A549 (cell line): ENCODE measurements at regions not wholly inside any gene's neighbourhood (a gene's known extent, or its start where the extent isn't known, plus 50 kb on each side); places are given as distances from the start of the nearest gene placed in this dataset.

Experiments used
- ATAC-seq, 2 experiments: fragments of 200-7000 bp in 1 of 2; fragments of >200 bp in 1 of 2; cut with Nextera tagmentation in 1 of 2; cut with Tn5 transposase in 1 of 2; 3 replicates each; pipeline versions ENCODE4 v1.8.0 to v1.9.1; 2018 to 2020; ENCODE audit warnings: mild to moderate bottlenecking in 1 of 2, moderate library complexity in 1 of 2
- CTCF ChIA-PET: fragments of 300-600 bp; sonication (Branson Sonifier 250); formaldehyde crosslinking; extraction: SDS; loops from one replicate; lab custom pipeline; 2021; ENCODE audit warnings: antibody characterized with exemption, inconsistent platforms; lab: Yijun Ruan, JAX
- POLR2A ChIA-PET: fragments of 350-600 bp; formaldehyde crosslinking; extraction: SDS; loops from one replicate; lab custom pipeline; 2021; ENCODE audit warnings: antibody characterized with exemption, inconsistent platforms; lab: Yijun Ruan, JAX
- DNase-seq, 2 experiments: peaks; one replicate each; pipeline versions ENCODE4 v3.0.0 to v3.0.0-alpha.2; 2011 to 2016; ENCODE audit warnings: low read depth in 1 of 2, low spot score in 1 of 2
- FAIRE-seq: peaks from 2 replicates; lab custom pipeline; 2011; peaks lifted over from hg19 to GRCh38; lab: Jason Lieb, UNC
- H3K27ac ChIP-seq, 2 experiments: fragments of >200 bp; sonication (Bioruptor Twin); formaldehyde crosslinking; 3 replicates each; pipeline ENCODE4 v1.5.1; 2016 to 2017
- H3K4me1 ChIP-seq: fragments of >200 bp; sonication (Bioruptor Twin); formaldehyde crosslinking; 3 replicates; pipeline ENCODE4 v1.6.1; 2016
- H3K4me2 ChIP-seq: fragments of >200 bp; sonication (Bioruptor Twin); formaldehyde crosslinking; 3 replicates; pipeline ENCODE4 v1.6.1; 2016
- H3K4me3 ChIP-seq: fragments of >200 bp; sonication (Bioruptor Twin); formaldehyde crosslinking; 3 replicates; pipeline ENCODE4 v1.5.1; 2016
- H3K9me3 ChIP-seq: fragments of >200 bp; sonication (Bioruptor Twin); formaldehyde crosslinking; 3 replicates; pipeline ENCODE4 v1.6.1; 2016
- BCL3 ChIP-seq: fragments of >200 bp; sonication (Bioruptor Twin); formaldehyde crosslinking; IDR thresholded peaks from 3 replicates; pipeline ENCODE4 v1.6.1; 2016
- CBX2 ChIP-seq: fragments of 200-600 bp; sonication (generic); IDR thresholded peaks from 2 replicates; pipeline ENCODE4 v1.6.1; 2016; ENCODE audit warnings: low read depth, mild to moderate bottlenecking, borderline replicate concordance
- CBX8 ChIP-seq: fragments of 200-600 bp; sonication (generic); IDR thresholded peaks from 2 replicates; pipeline ENCODE4 v1.6.1; 2016
- CEBPB ChIP-seq, 2 experiments: fragments of >200 bp in 1 of 2; sonication (Bioruptor Twin) in 1 of 2; formaldehyde crosslinking in 1 of 2; IDR thresholded peaks; 2 replicates each; pipeline ENCODE4 v1.6.1; 2012 to 2016
- CHD4 ChIP-seq: fragments of 200-600 bp; sonication (generic); IDR thresholded peaks from 2 replicates; pipeline ENCODE4 v1.6.1; 2016; ENCODE audit warnings: antibody characterized with exemption, mild to moderate bottlenecking, borderline replicate concordance
- CTCF ChIP-seq: fragments of >200 bp; sonication (Bioruptor Twin); formaldehyde crosslinking; IDR thresholded peaks from 3 replicates; pipeline ENCODE4 v1.5.1; 2016
- EHF ChIP-seq: fragments of 250-450 bp; sonication (Bioruptor Pico); IDR thresholded peaks from 2 replicates; pipeline ENCODE4 v1.5.0; 2020; ENCODE audit warnings: mild to moderate bottlenecking
- EHMT2 ChIP-seq: fragments of 200-600 bp; sonication (generic); IDR thresholded peaks from 2 replicates; pipeline ENCODE4 v1.6.1; 2016; ENCODE audit warnings: antibody characterized with exemption, low read depth, mild to moderate bottlenecking, moderate library complexity
- ELK1 ChIP-seq: fragments of 150-350 bp; IDR thresholded peaks from 2 replicates; pipeline ENCODE4 v1.6.1; 2014; ENCODE audit warnings: low read depth, mild to moderate bottlenecking, low read length
- EP300 ChIP-seq, 2 experiments: fragments of >200 bp; sonication (Bioruptor Twin); formaldehyde crosslinking; IDR thresholded peaks; 2 replicates in 1 of 2; 3 replicates in 1 of 2; pipeline ENCODE4 v1.6.1; 2016 to 2017
- FOSL2 ChIP-seq, 2 experiments: fragments of 450-650 bp in 1 of 2; fragments of >200 bp in 1 of 2; sonication (Bioruptor Twin) in 1 of 2; formaldehyde crosslinking; IDR thresholded peaks; 2 replicates each; pipeline versions ENCODE4 v1.5.0 to v1.6.1; 2016 to 2020; ENCODE audit warnings: mild to moderate bottlenecking in 1 of 2, moderate library complexity in 1 of 2
- HDAC2 ChIP-seq: fragments of 200-600 bp; sonication (generic); IDR thresholded peaks from 2 replicates; pipeline ENCODE4 v1.6.1; 2016
- HES2 ChIP-seq: fragments of >200 bp; sonication (Bioruptor Twin); formaldehyde crosslinking; IDR thresholded peaks from 2 replicates; pipeline ENCODE4 v1.6.1; 2016
- HEYL ChIP-seq: fragments of 250-450 bp; sonication (Bioruptor Pico); IDR thresholded peaks from 2 replicates; pipeline ENCODE4 v1.8.0; 2021; ENCODE audit warnings: mild to moderate bottlenecking, moderate library complexity
- MAFK ChIP-seq: fragments of 450-650 bp; IDR thresholded peaks from 2 replicates; pipeline ENCODE4 v1.6.1; 2014; ENCODE audit not compliant: partially characterized antibody
- MAX ChIP-seq: IDR thresholded peaks from 2 replicates; pipeline ENCODE4 v1.6.1; 2012
- NPAS2 ChIP-seq: fragments of 250-450 bp; sonication (Bioruptor Pico); IDR thresholded peaks from 2 replicates; pipeline ENCODE4 v1.8.0; 2022; ENCODE audit warnings: mild to moderate bottlenecking, moderate library complexity, borderline replicate concordance
- PHF8 ChIP-seq: fragments of 200-600 bp; sonication (generic); IDR thresholded peaks from 2 replicates; pipeline ENCODE4 v1.6.1; 2016; ENCODE audit warnings: low read depth, mild to moderate bottlenecking, antibody characterized with exemption, moderate library complexity, borderline replicate concordance
- POLR2A ChIP-seq: IDR thresholded peaks from 2 replicates; pipeline ENCODE4 v1.6.1; 2012; ENCODE audit warnings: mild to moderate bottlenecking, low read length
- POLR2AphosphoS2 ChIP-seq: conservative IDR thresholded peaks from 2 replicates; pipeline ENCODE4 v1.6.1; 2012; ENCODE audit warnings: low read length, improper control_type of control experiment, inconsistent platforms
- RAD21 ChIP-seq, 2 experiments: fragments of >200 bp in 1 of 2; sonication (Bioruptor Twin) in 1 of 2; formaldehyde crosslinking in 1 of 2; IDR thresholded peaks in 1 of 2; conservative IDR thresholded peaks in 1 of 2; 2 replicates in 1 of 2; 3 replicates in 1 of 2; pipeline ENCODE4 v1.6.1; 2012 to 2018; ENCODE audit warnings: inconsistent platforms in 1 of 2
- RCOR1 ChIP-seq: fragments of 150-350 bp; IDR thresholded peaks from 2 replicates; pipeline ENCODE4 v1.6.1; 2014; ENCODE audit warnings: antibody characterized with exemption, low read length, low read depth
- SMC3 ChIP-seq: fragments of >200 bp; sonication (Bioruptor Twin); formaldehyde crosslinking; IDR thresholded peaks from 3 replicates; pipeline ENCODE4 v1.6.1; 2018; ENCODE audit warnings: inconsistent platforms
- USF2 ChIP-seq: fragments of 450-650 bp; IDR thresholded peaks from 2 replicates; pipeline ENCODE4 v1.6.1; 2014; ENCODE audit warnings: antibody characterized with exemption
- ZFP36 ChIP-seq: fragments of 450-650 bp; IDR thresholded peaks from 2 replicates; pipeline ENCODE4 v1.6.1; 2014; ENCODE audit warnings: borderline replicate concordance; ENCODE audit not compliant: partially characterized antibody
- WGBS: methylation state at CpG from one replicate; pipeline ENCODE4 v1.1.6; 2017; ENCODE audit errors: missing lambda C conversion rate; 5-methylcytosine and 5-hydroxymethylcytosine counted together

- Histone ChIP-seq H3K4me3 (no peak overlapping the region), H3K4me1 (no peaks in the 10 kb centered on the region), H3K4me2 (no peak overlapping the region)
- ATAC-seq (no peak), DNase-seq (no peak)
- POLR2A ChIA-PET: no interaction called here
- TF ChIP-seq CHD4: no peak
- TF ChIP-seq POLR2AphosphoS2: no peak
- TF ChIP-seq ZFP36: no peak
- TF ChIP-seq ELK1: no peak
- no peak for TF ChIP-seq CTCF
- TF ChIP-seq RCOR1: no peak
- no peak for TF ChIP-seq CEBPB (IDR thresholded peaks at IDR 0.05)
- no peak for TF ChIP-seq MAX
- no peak for TF ChIP-seq EHF
- TF ChIP-seq SMC3: no peak
- TF ChIP-seq PHF8: no peak
- TF ChIP-seq FOSL2 (IDR thresholded peaks at IDR 0.05): no peak
- TF ChIP-seq FOSL2 (CRISPR knock-in tag; IDR thresholded peaks at IDR 0.05): no peak
- TF ChIP-seq EP300 (IDR thresholded peaks at IDR 0.05): no peak
- TF ChIP-seq, all 56 proteins: peak for 0
- CTCF ChIA-PET: no interaction called here
- FAIRE-seq: no peak
- WGBS: 2% methylated on average over 2 of the region's 2 CpGs
- no peaks in the 10 kb centered on the region for H3K9me3 ChIP-seq
- H3K27ac ChIP-seq: no peak overlapping the region
Measured at GRCh38 chr18:34551824-34552223, 158.3 kb upstream of the DTNA start.

- Histone ChIP-seq H3K4me2 (no peak overlapping the region), H3K9me3 (no peaks in the 10 kb centered on the region), H3K4me1 (no peaks in the 10 kb centered on the region), H3K4me3 (no peak overlapping the region), H3K27ac (no peak overlapping the region)
- FAIRE-seq (no peak), ATAC-seq (no peak), DNase-seq (no peak)
- TF ChIP-seq MAFK (no peak), USF2 (no peak), CBX2 (no peak), RAD21 (conservative IDR thresholded peaks at IDR 0.05 in 1 of 2, IDR thresholded peaks at IDR 0.05 in 1 of 2) (no peak), NPAS2 (CRISPR knock-in tag) (no peak)
- WGBS: 25% methylated on average over 6 of the region's 6 CpGs
- CTCF ChIA-PET: no interaction called here
- POLR2A ChIA-PET: no interaction called here
Measured at GRCh38 chr18:34562252-34562870, 147.7 kb upstream of the DTNA start.

GRCh38 chr18:34567857-34568256 is 142.2 kb upstream of the DTNA start:
- POLR2A ChIA-PET: no interaction called here
- no peaks in the 10 kb centered on the region for H3K9me3 ChIP-seq
- DNase-seq (no peak), FAIRE-seq (no peak), ATAC-seq (no peak)
- no peaks in the 10 kb centered on the region for H3K4me1 ChIP-seq
- H3K27ac ChIP-seq: no peak overlapping the region
- WGBS: 29% methylated on average over 2 of the region's 2 CpGs
- CTCF ChIA-PET: no interaction called here
- TF ChIP-seq POLR2A (no peak), HES2 (no peak), BCL3 (no peak), HEYL (CRISPR knock-in tag) (no peak), EHMT2 (no peak), CBX8 (no peak), HDAC2 (no peak)
- H3K4me2 ChIP-seq: no peak overlapping the region
- H3K4me3 ChIP-seq: no peak overlapping the region
